ENCODE measurements at regions not wholly inside any gene's neighbourhood (a gene's known extent, or its start where the extent isn't known, plus 50 kb on each side); places are given as distances from the start of the nearest gene placed in this dataset.
A peak's percentile ranks its signal among the peaks of the same experiment; 100 is the strongest.

GRCh38 chr18:4807604-4808293, 352.6 kb upstream of the DLGAP1 start:
- H3K4me1 ChIP-seq (ENCODE audit: control insufficient read depth in 2 of 3, insufficient read depth in 2 of 3, low read depth in 1 of 3, low read length in 3 of 3): no peaks in the 10 kb centered on the region
- no peak for TF ChIP-seq CTCF (IDR thresholded peaks at IDR 0.05; ENCODE audit: borderline replicate concordance, extremely low read depth, insufficient read depth)
- no peak overlapping the region for H3K4me3 ChIP-seq (ENCODE audit: low read length in 3 of 3)
- FAIRE-seq (no peak), DNase-seq (peak; percentile 24 to 79 (median 48))
- intact Hi-C loops (cut with DNase I): no loop called here
- H3K9ac ChIP-seq (ENCODE audit: low read length in 3 of 3): no peak overlapping the region
- H3K27me3 ChIP-seq (ENCODE audit: control insufficient read depth, insufficient read depth, low read length): no peaks in the 10 kb centered on the region
- no peaks in the 10 kb centered on the region for H3K36me3 ChIP-seq (ENCODE audit: control insufficient read depth in 2 of 3, insufficient read depth in 3 of 3, low read length in 3 of 3)
- no peaks in the 10 kb centered on the region for H3K9me3 ChIP-seq (ENCODE audit: control insufficient read depth in 2 of 3, insufficient read depth in 1 of 3, low read length in 3 of 3)
- no peak overlapping the region for H3K27ac ChIP-seq (ENCODE audit: low read depth in 2 of 2, low read length in 2 of 2)

- Histone ChIP-seq H3K27me3 (ENCODE audit: control insufficient read depth, insufficient read depth, low read length) (no peaks in the 10 kb centered on the region), H3K4me3 (ENCODE audit: low read length in 3 of 3) (no peak overlapping the region), H3K4me1 (ENCODE audit: control insufficient read depth in 2 of 3, insufficient read depth in 2 of 3, low read depth in 1 of 3, low read length in 3 of 3) (no peaks in the 10 kb centered on the region), H3K27ac (ENCODE audit: low read depth in 2 of 2, low read length in 2 of 2) (no peak overlapping the region), H3K9ac (ENCODE audit: low read length in 3 of 3) (no peak overlapping the region), H3K9me3 (ENCODE audit: control insufficient read depth in 2 of 3, insufficient read depth in 1 of 3, low read length in 3 of 3) (no peaks in the 10 kb centered on the region), H3K36me3 (ENCODE audit: control insufficient read depth in 2 of 3, insufficient read depth in 3 of 3, low read length in 3 of 3) (no peaks in the 10 kb centered on the region)
- TF ChIP-seq CTCF (IDR thresholded peaks at IDR 0.05; ENCODE audit: borderline replicate concordance, extremely low read depth, insufficient read depth): no peak
- intact Hi-C loops (cut with DNase I): no loop called here
- no peak for FAIRE-seq
- DNase-seq: peak in 2 of 5 donors; percentile 20 to 24
These were observed 351.2 kb upstream of the DLGAP1 start for GRCh38 chr18:4806331-4806730.

- TF ChIP-seq CTCF (IDR thresholded peaks at IDR 0.05; ENCODE audit: borderline replicate concordance, extremely low read depth, insufficient read depth): no peak
- H3K27me3 ChIP-seq (ENCODE audit: control insufficient read depth, insufficient read depth, low read length): no peaks in the 10 kb centered on the region
- peaks cover 0 to 3% (median 2%) of the 10 kb centered on the region in 3 donors for H3K9me3 ChIP-seq (ENCODE audit: control insufficient read depth in 2 of 3, insufficient read depth in 1 of 3, low read length in 3 of 3)
- H3K4me3 ChIP-seq (ENCODE audit: low read length in 3 of 3): no peak overlapping the region
- no peak for DNase-seq
- H3K27ac ChIP-seq (ENCODE audit: low read depth in 2 of 2, low read length in 2 of 2): no peak overlapping the region
- intact Hi-C loops (cut with DNase I): no loop called here
- no peaks in the 10 kb centered on the region for H3K4me1 ChIP-seq (ENCODE audit: control insufficient read depth in 2 of 3, insufficient read depth in 2 of 3, low read depth in 1 of 3, low read length in 3 of 3)
- no peak for FAIRE-seq
- H3K9ac ChIP-seq (ENCODE audit: low read length in 3 of 3): no peak overlapping the region
- H3K36me3 ChIP-seq (ENCODE audit: control insufficient read depth in 2 of 3, insufficient read depth in 3 of 3, low read length in 3 of 3): no peaks in the 10 kb centered on the region
These were observed 347.2 kb upstream of the DLGAP1 start for GRCh38 chr18:4802296-4802695.

GRCh38 chr18:4801151-4801550, 346.0 kb upstream of the DLGAP1 start:
- intact Hi-C loops (cut with DNase I): no loop called here
- TF ChIP-seq CTCF (IDR thresholded peaks at IDR 0.05; ENCODE audit: borderline replicate concordance, extremely low read depth, insufficient read depth): no peak
- DNase-seq (no peak), FAIRE-seq (no peak)
- Histone ChIP-seq H3K4me3 (ENCODE audit: low read length in 3 of 3) (no peak overlapping the region), H3K4me1 (ENCODE audit: control insufficient read depth in 2 of 3, insufficient read depth in 2 of 3, low read depth in 1 of 3, low read length in 3 of 3) (no peaks in the 10 kb centered on the region), H3K27ac (ENCODE audit: low read depth in 2 of 2, low read length in 2 of 2) (no peak overlapping the region), H3K27me3 (ENCODE audit: control insufficient read depth, insufficient read depth, low read length) (no peaks in the 10 kb centered on the region), H3K9ac (ENCODE audit: low read length in 3 of 3) (no peak overlapping the region), H3K36me3 (ENCODE audit: control insufficient read depth in 2 of 3, insufficient read depth in 3 of 3, low read length in 3 of 3) (no peaks in the 10 kb centered on the region), H3K9me3 (ENCODE audit: control insufficient read depth in 2 of 3, insufficient read depth in 1 of 3, low read length in 3 of 3) (peaks cover 0 to 3% (median 2%) of the 10 kb centered on the region in 3 donors)
